ENCODE measurements at regions not wholly inside any gene's neighbourhood (a gene's known extent, or its start where the extent isn't known, plus 50 kb on each side); places are given as distances from the start of the nearest gene placed in this dataset.

GRCh38 chr21:35344582-35344981 is 295.5 kb upstream of the RUNX1 start:
- TF ChIP-seq MAX (IDR thresholded peaks at IDR 0.05) (no peak), EP300 (IDR thresholded peaks at IDR 0.05; ENCODE audit: borderline replicate concordance) (no peak), YY1 (IDR thresholded peaks at IDR 0.05; ENCODE audit: low read depth) (no peak), CREB1 (IDR thresholded peaks at IDR 0.05; ENCODE audit: low read depth) (no peak), FOXM1 (IDR thresholded peaks at IDR 0.05; ENCODE audit: borderline replicate concordance, low read depth) (no peak), RAD21 (IDR thresholded peaks at IDR 0.05; ENCODE audit: low read depth) (no peak), TEAD4 (IDR thresholded peaks at IDR 0.05) (no peak)

Measured in Ishikawa (cell line).